Stomach (tissue), 8 donors: ENCODE measurements at regions not wholly inside any gene's neighbourhood (a gene's known extent, or its start where the extent isn't known, plus 50 kb on each side); places are given as distances from the start of the nearest gene placed in this dataset.

Experiments used
- DNase-seq, 2 donors: peaks; one replicate each; pipeline versions ENCODE4 v3.0.0 to v3.0.0-alpha.2; 2013 to 2019
- H3K27ac ChIP-seq, 5 donors: fragments of 200-600 bp in 4 of 5; sonication (generic) in 4 of 5; one replicate each; pipeline ENCODE4 v1.5.1; 2013 to 2019; ENCODE audit warnings: mild to moderate bottlenecking in 1 of 5, moderate library complexity in 1 of 5
- H3K27me3 ChIP-seq, 3 donors: fragments of 200-600 bp; sonication (generic); one replicate each; pipeline ENCODE4 v1.5.1; 2017 to 2019; ENCODE audit warnings: mixed run types in 1 of 3
- H3K36me3 ChIP-seq, 4 donors: fragments of 200-600 bp; sonication (generic); 1 replicate in 3 of 4; 2 replicates in 1 of 4; pipeline ENCODE4 v1.5.1; 2016 to 2019
- H3K4me1 ChIP-seq, 4 donors: fragments of 200-600 bp; sonication (generic); one replicate each; pipeline ENCODE4 v1.5.1; 2016 to 2019
- H3K4me3 ChIP-seq, 4 donors: fragments of 200-600 bp; sonication (generic) in 3 of 4; one replicate each; pipeline ENCODE4 v1.5.1; 2016 to 2019; ENCODE audit warnings: mild to moderate bottlenecking in 1 of 4
- H3K9me3 ChIP-seq, 4 donors: fragments of 200-600 bp; sonication (generic); one replicate each; pipeline ENCODE4 v1.5.1; 2016 to 2019
- CTCF ChIP-seq, 7 experiments: fragments of 450-650 bp in 4 of 7; fragments of 200-600 bp in 3 of 7; sonication (generic) in 3 of 7; IDR thresholded peaks; one replicate each; pipeline ENCODE4 v1.5.1; 2016 to 2019; ENCODE audit warnings: antibody characterized with exemption in 7 of 7, control low read depth in 2 of 7, mild to moderate bottlenecking in 1 of 7
- EP300 ChIP-seq: sonication (generic); formaldehyde crosslinking; IDR thresholded peaks from one replicate; pipeline ENCODE4 v1.6.1; 2017; ENCODE audit warnings: antibody characterized with exemption
- POLR2A ChIP-seq, 4 donors: fragments of 450-650 bp; IDR thresholded peaks; one replicate each; pipeline ENCODE4 v1.6.1; 2016; ENCODE audit warnings: antibody characterized with exemption in 4 of 4, control low read depth in 2 of 4, mild to moderate bottlenecking in 1 of 4, moderate library complexity in 1 of 4
- POLR2AphosphoS5 ChIP-seq, 3 donors: sonication (generic); formaldehyde crosslinking; IDR thresholded peaks; one replicate each; pipeline ENCODE4 v1.6.1; 2016; ENCODE audit warnings: antibody characterized with exemption in 3 of 3
- WGBS, 5 donors: extraction: QIAGEN DNeasy Blood & Tissue Kit in 3 of 5; methylation state at CpG; one replicate each; pipeline versions ENCODE4 v1.1.5 to v1.1.7; 2013 to 2018; 5-methylcytosine and 5-hydroxymethylcytosine counted together
- intact Hi-C: fragments of 100-400 bp; cut with DNase I; formaldehyde crosslinking; loops from one replicate; pipeline ENCODE4 v1.15.1; 2023; ENCODE audit warnings: low total_unique reads
- donor health status: healthy with polysubstance abuse.
- donor health status: Bipolar disorder and iron deficiency.
- donor health status: healthy.

- 57 to 67% (median 63%) methylated on average over 3 of the region's 3 CpGs for WGBS, 5 donors
- H3K27ac ChIP-seq = no peak overlapping the region
- H3K36me3 ChIP-seq = no peaks in the 10 kb centered on the region
- no peak overlapping the region for H3K4me3 ChIP-seq
- no peaks in the 10 kb centered on the region for H3K27me3 ChIP-seq
- no peak for TF ChIP-seq EP300
- TF ChIP-seq POLR2AphosphoS5 (IDR thresholded peaks at IDR 0.05) = no peak
- no peak for TF ChIP-seq CTCF (IDR thresholded peaks at IDR 0.05)
- TF ChIP-seq POLR2A (IDR thresholded peaks at IDR 0.05) = no peak
- no peak for DNase-seq
- H3K9me3 ChIP-seq = no peaks in the 10 kb centered on the region
- intact Hi-C loops = no loop called here
- no peaks in the 10 kb centered on the region for H3K4me1 ChIP-seq
Measured at GRCh38 chr6:91079969-91080368, 493.1 kb upstream of the MAP3K7 start.

- Histone ChIP-seq H3K27me3 (no peaks in the 10 kb centered on the region), H3K27ac (no peak overlapping the region), H3K4me3 (no peak overlapping the region), H3K4me1 (no peaks in the 10 kb centered on the region), H3K36me3 (no peaks in the 10 kb centered on the region), H3K9me3 (no peaks in the 10 kb centered on the region)
- 28 to 52% (median 42%) methylated on average over 5 of the region's 5 CpGs for WGBS, 5 donors
- intact Hi-C loops = no loop called here
- TF ChIP-seq POLR2A (IDR thresholded peaks at IDR 0.05) (no peak), POLR2AphosphoS5 (IDR thresholded peaks at IDR 0.05) (no peak), CTCF (IDR thresholded peaks at IDR 0.05) (no peak), EP300 (no peak)
- no peak for DNase-seq
Measured at GRCh38 chr6:91075244-91075976, 488.5 kb upstream of the MAP3K7 start.

- no peaks in the 10 kb centered on the region for H3K36me3 ChIP-seq
- WGBS, 5 donors = 88 to 98% (median 93%) methylated on average over 1 of the region's 1 CpG
- no peak for DNase-seq
Measured at GRCh38 chr6:91063362-91063761, 476.5 kb upstream of the MAP3K7 start.

GRCh38 chr6:91057689-91058088 lies 470.8 kb upstream of the MAP3K7 start:
- H3K27me3 ChIP-seq = no peaks in the 10 kb centered on the region
- no peak overlapping the region for H3K27ac ChIP-seq
- TF ChIP-seq POLR2AphosphoS5 (IDR thresholded peaks at IDR 0.05) = no peak
- TF ChIP-seq EP300 = no peak
- TF ChIP-seq POLR2A (IDR thresholded peaks at IDR 0.05) = no peak
- TF ChIP-seq CTCF (IDR thresholded peaks at IDR 0.05) = no peak
- intact Hi-C loops = no loop called here
- no peaks in the 10 kb centered on the region for H3K4me1 ChIP-seq
- no peaks in the 10 kb centered on the region for H3K36me3 ChIP-seq
- 75 to 89% (median 88%) methylated on average over 1 of the region's 1 CpG for WGBS, 5 donors
- no peak for DNase-seq
- H3K4me3 ChIP-seq = no peak overlapping the region
- H3K9me3 ChIP-seq = peaks cover 0 to 25% (median 8%) of the 10 kb centered on the region in 4 donors

More at GRCh38 chr6:91063362-91063761, 476.5 kb upstream of the MAP3K7 start:
- TF ChIP-seq POLR2AphosphoS5 (IDR thresholded peaks at IDR 0.05) = no peak
- no peak for TF ChIP-seq CTCF (IDR thresholded peaks at IDR 0.05)
- no peak for TF ChIP-seq POLR2A (IDR thresholded peaks at IDR 0.05)
- no peak for TF ChIP-seq EP300
- H3K27me3 ChIP-seq = no peaks in the 10 kb centered on the region
- no peak overlapping the region for H3K4me3 ChIP-seq
- H3K9me3 ChIP-seq = peaks cover 0 to 19% (median 5%) of the 10 kb centered on the region in 4 donors
- no peaks in the 10 kb centered on the region for H3K4me1 ChIP-seq
- intact Hi-C loops = no loop called here
- no peak overlapping the region for H3K27ac ChIP-seq
